ENCODE measurements at regions not wholly inside any gene's neighbourhood (a gene's known extent, or its start where the extent isn't known, plus 50 kb on each side); places are given as distances from the start of the nearest gene placed in this dataset.

DNA sequence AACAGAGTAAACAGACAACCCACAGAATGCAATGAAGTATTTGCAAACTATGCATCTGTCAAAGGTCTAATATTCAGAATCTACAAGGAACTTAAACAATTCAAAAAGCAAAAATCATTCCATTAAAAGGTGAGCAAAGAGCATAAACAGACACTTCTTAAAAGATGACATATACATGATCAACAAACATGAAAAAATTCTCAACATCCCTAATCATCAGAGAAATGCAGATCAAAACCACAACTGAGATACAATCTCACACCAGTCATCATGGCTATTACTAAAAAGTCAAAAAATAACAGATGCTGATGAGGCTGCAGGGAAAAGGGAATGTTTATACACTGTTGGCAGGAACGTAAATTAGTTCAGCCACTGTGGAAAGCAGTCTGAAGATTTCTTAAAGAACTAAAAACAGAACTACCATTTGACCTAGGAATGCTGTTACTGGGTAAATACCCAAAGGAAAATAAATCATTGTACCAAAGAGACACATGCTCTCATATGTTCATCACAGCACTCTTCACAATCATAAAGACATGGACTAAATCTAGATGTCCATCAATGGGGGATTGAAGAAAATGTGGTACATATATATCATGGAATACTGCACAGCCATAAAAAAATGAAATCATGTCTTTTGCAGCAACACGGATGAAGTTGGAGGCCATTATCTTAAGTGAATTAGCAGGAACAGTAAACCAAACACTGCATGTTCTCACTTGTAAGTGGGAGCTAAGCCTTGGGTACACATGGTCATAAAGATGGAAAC is 393.3 kb upstream of the CBLB start:
- H3K27ac ChIP-seq (ENCODE audit: low read depth in 1 of 2, low read length in 1 of 2) = no peak overlapping the region
- no peaks in the 10 kb centered on the region for H3K27me3 ChIP-seq (ENCODE audit: control insufficient read depth in 2 of 2, insufficient read depth in 1 of 2, low read length in 1 of 2)
- no peaks in the 10 kb centered on the region for H3K9me3 ChIP-seq (ENCODE audit: control insufficient read depth in 2 of 2, insufficient read depth in 1 of 2, low read length in 1 of 2)
- no peak for DNase-seq (ENCODE audit: low read depth in 6 of 9, low spot score in 9 of 9)
- 93% methylated on average over 2 of the region's 2 CpGs for WGBS
- no peak overlapping the region for H3K4me3 ChIP-seq (ENCODE audit: low read length in 2 of 2)
- H3K4me1 ChIP-seq (ENCODE audit: control insufficient read depth in 2 of 2, insufficient read depth in 2 of 2, low read length in 2 of 2) = no peaks in the 10 kb centered on the region
- no peaks in the 10 kb centered on the region for H3K36me3 ChIP-seq (ENCODE audit: control insufficient read depth in 2 of 2, insufficient read depth in 2 of 2, low read length in 1 of 2)

- H3K36me3 ChIP-seq (ENCODE audit: control insufficient read depth in 2 of 2, insufficient read depth in 2 of 2, low read length in 1 of 2) = no peaks in the 10 kb centered on the region
- DNase-seq (ENCODE audit: low read depth in 6 of 9, low spot score in 9 of 9) = no peak
- H3K4me3 ChIP-seq (ENCODE audit: low read length in 2 of 2) = no peak overlapping the region
- no peaks in the 10 kb centered on the region for H3K9me3 ChIP-seq (ENCODE audit: control insufficient read depth in 2 of 2, insufficient read depth in 1 of 2, low read length in 1 of 2)
- H3K4me1 ChIP-seq (ENCODE audit: control insufficient read depth in 2 of 2, insufficient read depth in 2 of 2, low read length in 2 of 2) = no peaks in the 10 kb centered on the region
- no peak overlapping the region for H3K27ac ChIP-seq (ENCODE audit: low read depth in 1 of 2, low read length in 1 of 2)
- H3K27me3 ChIP-seq (ENCODE audit: control insufficient read depth in 2 of 2, insufficient read depth in 1 of 2, low read length in 1 of 2) = no peaks in the 10 kb centered on the region
- WGBS = 93% methylated on average over 5 of the region's 5 CpGs
These were observed 394.2 kb upstream of the CBLB start for GRCh38 chr3:106263011-106263410.

- Histone ChIP-seq H3K27ac (ENCODE audit: low read depth in 1 of 2, low read length in 1 of 2) (no peak overlapping the region), H3K4me1 (ENCODE audit: control insufficient read depth in 2 of 2, insufficient read depth in 2 of 2, low read length in 2 of 2) (no peaks in the 10 kb centered on the region), H3K36me3 (ENCODE audit: control insufficient read depth in 2 of 2, insufficient read depth in 2 of 2, low read length in 1 of 2) (no peaks in the 10 kb centered on the region), H3K9me3 (ENCODE audit: control insufficient read depth in 2 of 2, insufficient read depth in 1 of 2, low read length in 1 of 2) (no peaks in the 10 kb centered on the region), H3K4me3 (ENCODE audit: low read length in 2 of 2) (no peak overlapping the region), H3K27me3 (ENCODE audit: control insufficient read depth in 2 of 2, insufficient read depth in 1 of 2, low read length in 1 of 2) (no peaks in the 10 kb centered on the region)
- DNase-seq (ENCODE audit: low read depth in 6 of 9, low spot score in 9 of 9) = no peak
These were observed 394.7 kb upstream of the CBLB start for GRCh38 chr3:106263546-106263945.

GRCh38 chr3:106265704-106266103 is 396.9 kb upstream of the CBLB start:
- Histone ChIP-seq H3K4me3 (ENCODE audit: low read length in 2 of 2) (no peak overlapping the region), H3K27me3 (ENCODE audit: control insufficient read depth in 2 of 2, insufficient read depth in 1 of 2, low read length in 1 of 2) (no peaks in the 10 kb centered on the region), H3K9me3 (ENCODE audit: control insufficient read depth in 2 of 2, insufficient read depth in 1 of 2, low read length in 1 of 2) (no peaks in the 10 kb centered on the region), H3K36me3 (ENCODE audit: control insufficient read depth in 2 of 2, insufficient read depth in 2 of 2, low read length in 1 of 2) (no peaks in the 10 kb centered on the region), H3K4me1 (ENCODE audit: control insufficient read depth in 2 of 2, insufficient read depth in 2 of 2, low read length in 2 of 2) (no peaks in the 10 kb centered on the region), H3K27ac (ENCODE audit: low read depth in 1 of 2, low read length in 1 of 2) (no peak overlapping the region)
- DNase-seq (ENCODE audit: low read depth in 6 of 9, low spot score in 9 of 9) = no peak
- 50% methylated on average over 3 of the region's 3 CpGs for WGBS

DNA sequence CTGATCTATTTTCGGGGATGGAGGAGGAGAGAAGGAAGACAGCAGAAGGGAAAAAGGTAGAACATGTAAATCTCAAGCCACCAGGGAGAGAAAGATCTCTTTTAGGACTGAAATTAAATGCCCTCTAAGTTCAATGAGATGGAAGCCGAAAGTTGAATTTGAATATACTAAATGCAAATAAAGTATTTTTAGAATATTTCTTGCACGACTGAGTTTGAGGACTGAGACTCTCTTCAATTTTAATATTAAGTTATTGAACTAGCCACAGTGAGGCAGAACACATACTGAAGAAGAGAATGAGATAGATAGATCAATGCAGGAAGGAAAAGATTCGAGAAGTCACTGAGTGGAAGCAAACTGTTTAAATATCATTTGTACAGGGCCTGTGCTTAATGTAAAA is 399.9 kb upstream of the CBLB start:
- H3K9me3 ChIP-seq (ENCODE audit: control insufficient read depth in 2 of 2, insufficient read depth in 1 of 2, low read length in 1 of 2) = no peaks in the 10 kb centered on the region
- H3K36me3 ChIP-seq (ENCODE audit: control insufficient read depth in 2 of 2, insufficient read depth in 2 of 2, low read length in 1 of 2) = no peaks in the 10 kb centered on the region
- no peaks in the 10 kb centered on the region for H3K27me3 ChIP-seq (ENCODE audit: control insufficient read depth in 2 of 2, insufficient read depth in 1 of 2, low read length in 1 of 2)
- H3K4me3 ChIP-seq (ENCODE audit: low read length in 2 of 2) = no peak overlapping the region
- 97% methylated on average over 4 of the region's 4 CpGs for WGBS
- H3K4me1 ChIP-seq (ENCODE audit: control insufficient read depth in 2 of 2, insufficient read depth in 2 of 2, low read length in 2 of 2) = no peaks in the 10 kb centered on the region
- DNase-seq (ENCODE audit: low read depth in 6 of 9, low spot score in 9 of 9) = no peak
- H3K27ac ChIP-seq (ENCODE audit: low read depth in 1 of 2, low read length in 1 of 2) = no peak overlapping the region

DNA sequence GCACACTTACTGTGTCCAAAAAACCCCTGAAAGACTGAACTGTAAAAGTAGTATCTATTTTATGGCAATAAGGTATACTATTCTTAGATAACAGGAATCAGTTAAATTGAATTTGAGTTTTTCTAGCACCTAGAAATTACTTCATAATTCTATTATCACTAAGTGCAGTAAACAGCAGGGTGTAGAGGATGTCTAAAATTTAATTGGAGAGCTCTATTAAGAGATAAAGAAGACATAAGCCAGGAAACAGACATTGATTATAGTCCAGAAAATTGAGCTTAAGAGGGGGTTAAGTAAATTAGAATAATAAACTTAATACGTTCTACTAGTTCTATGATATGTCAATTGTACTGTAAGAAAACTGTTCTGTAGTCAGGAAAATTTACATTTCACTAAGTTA is 403.5 kb upstream of the CBLB start:
- Histone ChIP-seq H3K27ac (ENCODE audit: low read depth in 1 of 2, low read length in 1 of 2) (no peak overlapping the region), H3K9me3 (ENCODE audit: control insufficient read depth in 2 of 2, insufficient read depth in 1 of 2, low read length in 1 of 2) (no peaks in the 10 kb centered on the region), H3K27me3 (ENCODE audit: control insufficient read depth in 2 of 2, insufficient read depth in 1 of 2, low read length in 1 of 2) (no peaks in the 10 kb centered on the region), H3K4me3 (ENCODE audit: low read length in 2 of 2) (no peak overlapping the region), H3K4me1 (ENCODE audit: control insufficient read depth in 2 of 2, insufficient read depth in 2 of 2, low read length in 2 of 2) (no peaks in the 10 kb centered on the region), H3K36me3 (ENCODE audit: control insufficient read depth in 2 of 2, insufficient read depth in 2 of 2, low read length in 1 of 2) (no peaks in the 10 kb centered on the region)
- DNase-seq (ENCODE audit: low read depth in 6 of 9, low spot score in 9 of 9) = no peak
- 95% methylated on average over 1 of the region's 1 CpG for WGBS

DNA sequence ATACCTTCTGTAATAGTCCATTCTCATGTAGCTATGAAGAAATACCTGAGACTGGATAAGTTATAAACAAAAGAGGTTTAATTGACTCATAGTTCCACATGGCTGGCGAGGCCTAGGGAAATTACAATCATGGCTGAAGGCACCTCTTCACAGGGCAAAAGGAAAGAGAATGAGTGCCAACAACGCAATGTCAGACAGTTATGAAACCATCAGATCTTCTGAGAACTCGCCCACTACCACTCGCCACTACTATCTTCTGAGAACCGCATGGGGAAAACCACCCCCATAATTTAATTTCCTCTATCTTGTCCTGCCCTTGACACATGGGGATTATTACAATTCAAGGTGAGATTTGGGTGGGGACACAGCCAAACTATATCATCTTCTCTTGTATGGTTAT is 406.8 kb upstream of the CBLB start:
- Histone ChIP-seq H3K27ac (ENCODE audit: low read depth in 1 of 2, low read length in 1 of 2) (no peak overlapping the region), H3K36me3 (ENCODE audit: control insufficient read depth in 2 of 2, insufficient read depth in 2 of 2, low read length in 1 of 2) (no peaks in the 10 kb centered on the region), H3K27me3 (ENCODE audit: control insufficient read depth in 2 of 2, insufficient read depth in 1 of 2, low read length in 1 of 2) (no peaks in the 10 kb centered on the region), H3K9me3 (ENCODE audit: control insufficient read depth in 2 of 2, insufficient read depth in 1 of 2, low read length in 1 of 2) (no peaks in the 10 kb centered on the region), H3K4me3 (ENCODE audit: low read length in 2 of 2) (no peak overlapping the region), H3K4me1 (ENCODE audit: control insufficient read depth in 2 of 2, insufficient read depth in 2 of 2, low read length in 2 of 2) (no peaks in the 10 kb centered on the region)
- WGBS = 55% methylated on average over 5 of the region's 5 CpGs
- no peak for DNase-seq (ENCODE audit: low read depth in 6 of 9, low spot score in 9 of 9)

GRCh38 chr3:106276151-106276550 is 407.3 kb upstream of the CBLB start:
- Histone ChIP-seq H3K27ac (ENCODE audit: low read depth in 1 of 2, low read length in 1 of 2) (no peak overlapping the region), H3K27me3 (ENCODE audit: control insufficient read depth in 2 of 2, insufficient read depth in 1 of 2, low read length in 1 of 2) (no peaks in the 10 kb centered on the region), H3K4me1 (ENCODE audit: control insufficient read depth in 2 of 2, insufficient read depth in 2 of 2, low read length in 2 of 2) (no peaks in the 10 kb centered on the region), H3K36me3 (ENCODE audit: control insufficient read depth in 2 of 2, insufficient read depth in 2 of 2, low read length in 1 of 2) (no peaks in the 10 kb centered on the region), H3K4me3 (ENCODE audit: low read length in 2 of 2) (no peak overlapping the region), H3K9me3 (ENCODE audit: control insufficient read depth in 2 of 2, insufficient read depth in 1 of 2, low read length in 1 of 2) (no peaks in the 10 kb centered on the region)
- DNase-seq (ENCODE audit: low read depth in 6 of 9, low spot score in 9 of 9) = no peak

DNA sequence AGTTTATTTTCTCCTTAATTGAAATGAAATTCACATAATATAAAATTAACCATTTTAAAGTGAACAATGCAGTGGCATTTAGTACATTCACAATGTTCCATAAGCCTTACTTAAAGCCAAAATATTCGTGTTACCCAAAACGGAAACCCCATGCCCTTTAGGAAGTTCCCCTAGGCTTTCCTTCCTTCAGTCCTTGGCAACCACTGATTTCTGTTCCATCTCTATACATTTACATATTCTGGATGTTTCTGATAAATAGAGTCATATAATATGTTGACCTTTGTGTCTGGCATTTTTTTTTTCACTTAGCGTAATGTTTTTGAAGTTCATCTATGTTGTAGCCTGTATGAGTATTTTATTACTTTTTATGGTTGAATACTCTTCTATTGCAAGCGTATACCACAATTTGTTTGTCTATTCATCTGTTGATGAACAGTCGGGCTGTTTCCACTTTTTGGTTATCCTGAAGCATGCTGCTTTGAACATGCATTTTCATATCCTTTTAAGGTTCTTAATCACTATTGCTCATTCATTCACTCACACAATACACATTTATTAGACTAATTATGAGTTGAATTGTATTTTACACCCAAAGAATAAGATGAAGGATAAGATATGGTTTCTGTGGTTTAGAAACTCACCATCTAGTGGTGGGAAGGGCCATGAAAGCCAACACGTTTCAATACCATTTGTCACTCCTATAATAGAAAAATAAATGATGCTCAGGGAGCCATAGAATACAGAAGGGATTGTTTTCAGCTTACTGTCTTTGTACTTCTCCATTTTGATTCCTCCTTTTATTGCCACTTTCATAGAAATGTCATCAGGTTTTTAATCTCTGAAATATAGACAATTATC is 408.2 kb upstream of the CBLB start:
- H3K4me1 ChIP-seq (ENCODE audit: control insufficient read depth in 2 of 2, insufficient read depth in 2 of 2, low read length in 2 of 2) = no peaks in the 10 kb centered on the region
- no peaks in the 10 kb centered on the region for H3K9me3 ChIP-seq (ENCODE audit: control insufficient read depth in 2 of 2, insufficient read depth in 1 of 2, low read length in 1 of 2)
- 83% methylated on average over 6 of the region's 6 CpGs for WGBS
- no peak overlapping the region for H3K4me3 ChIP-seq (ENCODE audit: low read length in 2 of 2)
- no peaks in the 10 kb centered on the region for H3K27me3 ChIP-seq (ENCODE audit: control insufficient read depth in 2 of 2, insufficient read depth in 1 of 2, low read length in 1 of 2)
- H3K27ac ChIP-seq (ENCODE audit: low read depth in 1 of 2, low read length in 1 of 2) = no peak overlapping the region
- DNase-seq (ENCODE audit: low read depth in 6 of 9, low spot score in 9 of 9) = no peak
- no peaks in the 10 kb centered on the region for H3K36me3 ChIP-seq (ENCODE audit: control insufficient read depth in 2 of 2, insufficient read depth in 2 of 2, low read length in 1 of 2)
